GM23338 (cell line): ENCODE measurements at regions not wholly inside any gene's neighbourhood (a gene's known extent, or its start where the extent isn't known, plus 50 kb on each side); places are given as distances from the start of the nearest gene placed in this dataset.

Source experiments
- ATAC-seq: fragments of 200-7000 bp; cut with Tn5 transposase; 3 replicates; pipeline ENCODE4 v1.9.1; 2020
- DNase-seq: peaks from one replicate; pipeline ENCODE4 v3.0.0-alpha.2; 2015; ENCODE audit warnings: low spot score
- H2AFZ ChIP-seq: fragments of 200-600 bp; sonication (generic); 2 replicates; pipeline ENCODE4 v1.8.0; 2016; ENCODE audit warnings: antibody characterized with exemption, mild to moderate bottlenecking, moderate library complexity
- H3F3A ChIP-seq: fragments of 200-600 bp; sonication (generic); replicated peaks from 2 replicates; pipeline ENCODE4 v1.8.0; 2017; ENCODE audit warnings: antibody characterized with exemption, mixed run types, low read depth
- H3K27ac ChIP-seq: fragments of 200-600 bp; sonication (generic); 2 replicates; pipeline ENCODE4 v1.6.1; 2016; ENCODE audit warnings: low read depth
- H3K27me3 ChIP-seq: fragments of 200-600 bp; sonication (generic); 2 replicates; pipeline ENCODE4 v1.8.0; 2016; ENCODE audit warnings: mild to moderate bottlenecking, mixed run types, moderate library complexity; ENCODE audit not compliant: insufficient read depth
- H3K36me3 ChIP-seq: fragments of 200-600 bp; sonication (generic); 2 replicates; pipeline ENCODE4 v1.8.0; 2016; ENCODE audit warnings: mild to moderate bottlenecking; ENCODE audit not compliant: insufficient read depth
- H3K4me1 ChIP-seq: fragments of 200-600 bp; sonication (generic); 2 replicates; pipeline ENCODE4 v1.8.0; 2016; ENCODE audit warnings: mild to moderate bottlenecking, moderate library complexity; ENCODE audit not compliant: insufficient read depth
- H3K4me2 ChIP-seq: fragments of 200-600 bp; sonication (generic); 2 replicates; pipeline ENCODE4 v1.7.1; 2017; ENCODE audit warnings: mixed run types
- H3K4me3 ChIP-seq: fragments of 200-600 bp; sonication (generic); 2 replicates; pipeline ENCODE4 v1.6.1; 2016; ENCODE audit warnings: mixed run types
- H3K79me2 ChIP-seq: fragments of 200-600 bp; sonication (generic); replicated peaks from 2 replicates; pipeline ENCODE4 v1.8.0; 2017; ENCODE audit warnings: mild to moderate bottlenecking; ENCODE audit not compliant: insufficient read depth
- H3K9me2 ChIP-seq: fragments of 200-600 bp; sonication (generic); 2 replicates; pipeline ENCODE4 v1.8.0; 2017; ENCODE audit not compliant: insufficient read depth
- H4K20me1 ChIP-seq: fragments of 200-600 bp; sonication (generic); replicated peaks from 2 replicates; pipeline ENCODE4 v1.8.0; 2017; ENCODE audit warnings: mild to moderate bottlenecking; ENCODE audit not compliant: insufficient read depth
- H3K27ac Mint-ChIP-seq: 2 replicates; pipeline ENCODE4 v1.8.0; 2020; ENCODE audit warnings: inconsistent platforms, mild to moderate bottlenecking, moderate library complexity, mixed read lengths
- H3K27me3 Mint-ChIP-seq: 3 replicates; pipeline ENCODE4 v1.8.0; 2022; ENCODE audit warnings: low read depth, mild to moderate bottlenecking, moderate library complexity, mixed read lengths, inconsistent platforms; ENCODE audit not compliant: insufficient read depth, poor library complexity
- H3K36me3 Mint-ChIP-seq: 3 replicates; pipeline ENCODE4 v1.8.0; 2021; ENCODE audit warnings: low read depth, mild to moderate bottlenecking, inconsistent platforms, moderate library complexity, mixed read lengths
- H3K4me1 Mint-ChIP-seq: 3 replicates; pipeline ENCODE4 v1.8.0; 2020; ENCODE audit warnings: mild to moderate bottlenecking, inconsistent platforms, mixed read lengths
- H3K4me3 Mint-ChIP-seq: 3 replicates; pipeline ENCODE4 v1.8.0; 2021; ENCODE audit warnings: moderate library complexity, mild to moderate bottlenecking, inconsistent platforms, mixed read lengths
- H3K9me3 Mint-ChIP-seq: 3 replicates; pipeline ENCODE4 v1.8.0; 2020; ENCODE audit warnings: moderate library complexity, mild to moderate bottlenecking, inconsistent platforms, mixed read lengths
- CREB1 ChIP-seq: fragments of 250-450 bp; sonication (Bioruptor Pico); IDR thresholded peaks from 2 replicates; pipeline ENCODE4 v1.5.0; 2020; ENCODE audit warnings: low read depth, mild to moderate bottlenecking, moderate library complexity
- EZH2 ChIP-seq: fragments of 200-600 bp; sonication (generic); IDR thresholded peaks from one replicate; pipeline ENCODE4 v1.8.0; 2017; ENCODE audit warnings: antibody characterized with exemption, mild to moderate bottlenecking, low read depth; ENCODE audit not compliant: unreplicated experiment
- EZH2phosphoT487 ChIP-seq: fragments of 200-600 bp; sonication (generic); IDR thresholded peaks from one replicate; pipeline ENCODE4 v1.8.1; 2018; ENCODE audit warnings: antibody characterized with exemption; ENCODE audit not compliant: unreplicated experiment
- JUNB ChIP-seq: IDR thresholded peaks from one replicate; pipeline ENCODE4 v1.6.1; 2016; ENCODE audit warnings: antibody characterized with exemption; ENCODE audit not compliant: unreplicated experiment
- NANOG ChIP-seq: IDR thresholded peaks from 2 replicates; pipeline ENCODE4 v1.6.1; 2016; ENCODE audit warnings: antibody characterized with exemption, borderline replicate concordance
- POLR2AphosphoS5 ChIP-seq: IDR thresholded peaks from 2 replicates; pipeline ENCODE4 v1.6.1; 2016; ENCODE audit warnings: antibody characterized with exemption, low read depth
- STAT1 ChIP-seq: IDR thresholded peaks from one replicate; pipeline ENCODE4 v1.6.1; 2016; ENCODE audit warnings: antibody characterized with exemption; ENCODE audit not compliant: unreplicated experiment
- ZNF114 ChIP-seq: fragments of 250-450 bp; sonication (Bioruptor Pico); IDR thresholded peaks from 2 replicates; pipeline ENCODE4 v1.5.0; 2020; ENCODE audit warnings: mild to moderate bottlenecking, moderate library complexity
- ZNF331 ChIP-seq: fragments of 250-450 bp; sonication (Bioruptor Pico); IDR thresholded peaks from 2 replicates; pipeline ENCODE4 v1.5.0; 2020; ENCODE audit warnings: low read depth, mild to moderate bottlenecking, moderate library complexity
- TF ChIP-seq, protein P1 (sequence below): fragments of 250-450 bp; sonication (Bioruptor Pico); IDR thresholded peaks from 2 replicates; pipeline ENCODE4 v1.5.0; 2020; ENCODE audit warnings: mild to moderate bottlenecking, moderate library complexity
- TF ChIP-seq, protein P2 (sequence below), 2 experiments: fragments of 200-600 bp in 1 of 2; sonication (generic) in 1 of 2; conservative IDR thresholded peaks; 2 replicates each; pipeline versions ENCODE4 v1.5.1 to v1.6.1; 2016 to 2017; ENCODE audit warnings: antibody characterized with exemption in 2 of 2, low read depth in 2 of 2, mild to moderate bottlenecking in 2 of 2, moderate library complexity in 1 of 2
- TF ChIP-seq, protein P3 (sequence below): IDR thresholded peaks from 2 replicates; pipeline ENCODE4 v1.6.1; 2016; ENCODE audit warnings: antibody characterized with exemption
- TF ChIP-seq, protein P4 (sequence below): IDR thresholded peaks from one replicate; pipeline ENCODE4 v1.6.1; 2018; ENCODE audit warnings: antibody characterized with exemption; ENCODE audit not compliant: unreplicated experiment

DNA sequence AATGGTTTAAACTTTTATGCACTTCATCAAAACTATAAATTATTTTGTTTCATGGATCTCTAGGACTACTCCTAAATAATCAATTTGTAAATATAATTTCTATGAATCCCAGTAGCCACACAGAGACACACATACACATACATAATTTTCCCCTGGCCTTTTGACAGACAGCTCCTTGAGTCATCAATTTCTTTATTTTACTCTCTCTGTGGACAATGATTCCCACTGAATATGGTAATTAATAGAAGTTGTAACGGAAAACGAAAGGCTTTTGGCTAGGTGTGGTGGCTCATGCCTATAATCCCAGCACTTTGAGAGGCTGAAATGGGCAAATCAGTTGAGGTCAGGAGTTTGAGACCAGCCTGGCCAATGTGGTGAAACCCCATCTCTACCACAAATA is 235.1 kb downstream of the EPHA4 start:
- Histone ChIP-seq H3K4me2 (no peak overlapping the region), H3K79me2 (no peaks in the 10 kb centered on the region), H3K4me1 (no peaks in the 10 kb centered on the region), H3K27me3 (no peaks in the 10 kb centered on the region), H3K4me3 (no peak overlapping the region), H3K27ac (no peak overlapping the region), H2AFZ (no peak overlapping the region), H4K20me1 (no peaks in the 10 kb centered on the region), H3K9me2 (no peaks in the 10 kb centered on the region), H3F3A (no peaks in the 10 kb centered on the region), H3K36me3 (no peaks in the 10 kb centered on the region)
- Mint-ChIP-seq H3K36me3 (no peaks in the 10 kb centered on the region), H3K4me3 (no peak overlapping the region), H3K27ac (no peak overlapping the region), H3K27me3 (peaks cover 2% of the 10 kb centered on the region), H3K4me1 (no peaks in the 10 kb centered on the region), H3K9me3 (peaks cover 2% of the 10 kb centered on the region; the same call in 2 of the 3 replicates)
- no peak for DNase-seq
- ATAC-seq, result no peak
- TF ChIP-seq EZH2phosphoT487 (no peak), ZNF114 (CRISPR knock-in tag) (no peak), NANOG (no peak), ZNF331 (CRISPR knock-in tag) (no peak), STAT1 (no peak), CREB1 (CRISPR knock-in tag) (no peak), JUNB (no peak), EZH2 (no peak), POLR2AphosphoS5 (no peak)
- TF ChIP-seq, protein P1, sequence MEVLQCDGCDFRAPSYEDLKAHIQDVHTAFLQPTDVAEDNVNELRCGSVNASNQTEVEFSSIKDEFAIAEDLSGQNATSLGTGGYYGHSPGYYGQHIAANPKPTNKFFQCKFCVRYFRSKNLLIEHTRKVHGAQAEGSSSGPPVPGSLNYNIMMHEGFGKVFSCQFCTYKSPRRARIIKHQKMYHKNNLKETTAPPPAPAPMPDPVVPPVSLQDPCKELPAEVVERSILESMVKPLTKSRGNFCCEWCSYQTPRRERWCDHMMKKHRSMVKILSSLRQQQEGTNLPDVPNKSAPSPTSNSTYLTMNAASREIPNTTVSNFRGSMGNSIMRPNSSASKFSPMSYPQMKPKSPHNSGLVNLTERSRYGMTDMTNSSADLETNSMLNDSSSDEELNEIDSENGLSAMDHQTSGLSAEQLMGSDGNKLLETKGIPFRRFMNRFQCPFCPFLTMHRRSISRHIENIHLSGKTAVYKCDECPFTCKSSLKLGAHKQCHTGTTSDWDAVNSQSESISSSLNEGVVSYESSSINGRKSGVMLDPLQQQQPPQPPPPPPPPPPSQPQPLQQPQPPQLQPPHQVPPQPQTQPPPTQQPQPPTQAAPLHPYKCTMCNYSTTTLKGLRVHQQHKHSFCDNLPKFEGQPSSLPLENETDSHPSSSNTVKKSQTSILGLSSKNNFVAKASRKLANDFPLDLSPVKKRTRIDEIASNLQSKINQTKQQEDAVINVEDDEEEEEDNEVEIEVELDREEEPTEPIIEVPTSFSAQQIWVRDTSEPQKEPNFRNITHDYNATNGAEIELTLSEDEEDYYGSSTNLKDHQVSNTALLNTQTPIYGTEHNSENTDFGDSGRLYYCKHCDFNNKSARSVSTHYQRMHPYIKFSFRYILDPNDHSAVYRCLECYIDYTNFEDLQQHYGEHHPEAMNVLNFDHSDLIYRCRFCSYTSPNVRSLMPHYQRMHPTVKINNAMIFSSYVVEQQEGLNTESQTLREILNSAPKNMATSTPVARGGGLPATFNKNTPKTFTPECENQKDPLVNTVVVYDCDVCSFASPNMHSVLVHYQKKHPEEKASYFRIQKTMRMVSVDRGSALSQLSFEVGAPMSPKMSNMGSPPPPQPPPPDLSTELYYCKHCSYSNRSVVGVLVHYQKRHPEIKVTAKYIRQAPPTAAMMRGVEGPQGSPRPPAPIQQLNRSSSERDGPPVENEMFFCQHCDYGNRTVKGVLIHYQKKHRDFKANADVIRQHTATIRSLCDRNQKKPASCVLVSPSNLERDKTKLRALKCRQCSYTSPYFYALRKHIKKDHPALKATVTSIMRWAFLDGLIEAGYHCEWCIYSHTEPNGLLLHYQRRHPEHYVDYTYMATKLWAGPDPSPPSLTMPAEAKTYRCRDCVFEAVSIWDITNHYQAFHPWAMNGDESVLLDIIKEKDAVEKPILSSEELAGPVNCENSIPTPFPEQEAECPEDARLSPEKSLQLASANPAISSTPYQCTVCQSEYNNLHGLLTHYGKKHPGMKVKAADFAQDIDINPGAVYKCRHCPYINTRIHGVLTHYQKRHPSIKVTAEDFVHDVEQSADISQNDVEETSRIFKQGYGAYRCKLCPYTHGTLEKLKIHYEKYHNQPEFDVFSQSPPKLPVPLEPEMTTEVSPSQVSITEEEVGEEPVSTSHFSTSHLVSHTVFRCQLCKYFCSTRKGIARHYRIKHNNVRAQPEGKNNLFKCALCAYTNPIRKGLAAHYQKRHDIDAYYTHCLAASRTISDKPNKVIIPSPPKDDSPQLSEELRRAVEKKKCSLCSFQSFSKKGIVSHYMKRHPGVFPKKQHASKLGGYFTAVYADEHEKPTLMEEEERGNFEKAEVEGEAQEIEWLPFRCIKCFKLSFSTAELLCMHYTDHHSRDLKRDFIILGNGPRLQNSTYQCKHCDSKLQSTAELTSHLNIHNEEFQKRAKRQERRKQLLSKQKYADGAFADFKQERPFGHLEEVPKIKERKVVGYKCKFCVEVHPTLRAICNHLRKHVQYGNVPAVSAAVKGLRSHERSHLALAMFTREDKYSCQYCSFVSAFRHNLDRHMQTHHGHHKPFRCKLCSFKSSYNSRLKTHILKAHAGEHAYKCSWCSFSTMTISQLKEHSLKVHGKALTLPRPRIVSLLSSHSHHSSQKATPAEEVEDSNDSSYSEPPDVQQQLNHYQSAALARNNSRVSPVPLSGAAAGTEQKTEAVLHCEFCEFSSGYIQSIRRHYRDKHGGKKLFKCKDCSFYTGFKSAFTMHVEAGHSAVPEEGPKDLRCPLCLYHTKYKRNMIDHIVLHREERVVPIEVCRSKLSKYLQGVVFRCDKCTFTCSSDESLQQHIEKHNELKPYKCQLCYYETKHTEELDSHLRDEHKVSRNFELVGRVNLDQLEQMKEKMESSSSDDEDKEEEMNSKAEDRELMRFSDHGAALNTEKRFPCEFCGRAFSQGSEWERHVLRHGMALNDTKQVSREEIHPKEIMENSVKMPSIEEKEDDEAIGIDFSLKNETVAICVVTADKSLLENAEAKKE (CRISPR knock-in tag), result no peak
- TF ChIP-seq, protein P2, sequence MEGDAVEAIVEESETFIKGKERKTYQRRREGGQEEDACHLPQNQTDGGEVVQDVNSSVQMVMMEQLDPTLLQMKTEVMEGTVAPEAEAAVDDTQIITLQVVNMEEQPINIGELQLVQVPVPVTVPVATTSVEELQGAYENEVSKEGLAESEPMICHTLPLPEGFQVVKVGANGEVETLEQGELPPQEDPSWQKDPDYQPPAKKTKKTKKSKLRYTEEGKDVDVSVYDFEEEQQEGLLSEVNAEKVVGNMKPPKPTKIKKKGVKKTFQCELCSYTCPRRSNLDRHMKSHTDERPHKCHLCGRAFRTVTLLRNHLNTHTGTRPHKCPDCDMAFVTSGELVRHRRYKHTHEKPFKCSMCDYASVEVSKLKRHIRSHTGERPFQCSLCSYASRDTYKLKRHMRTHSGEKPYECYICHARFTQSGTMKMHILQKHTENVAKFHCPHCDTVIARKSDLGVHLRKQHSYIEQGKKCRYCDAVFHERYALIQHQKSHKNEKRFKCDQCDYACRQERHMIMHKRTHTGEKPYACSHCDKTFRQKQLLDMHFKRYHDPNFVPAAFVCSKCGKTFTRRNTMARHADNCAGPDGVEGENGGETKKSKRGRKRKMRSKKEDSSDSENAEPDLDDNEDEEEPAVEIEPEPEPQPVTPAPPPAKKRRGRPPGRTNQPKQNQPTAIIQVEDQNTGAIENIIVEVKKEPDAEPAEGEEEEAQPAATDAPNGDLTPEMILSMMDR (conservative IDR thresholded peaks at IDR 0.05; ENCODE audit: low read depth in 2 of 2), result no peak
- TF ChIP-seq, protein P3, sequence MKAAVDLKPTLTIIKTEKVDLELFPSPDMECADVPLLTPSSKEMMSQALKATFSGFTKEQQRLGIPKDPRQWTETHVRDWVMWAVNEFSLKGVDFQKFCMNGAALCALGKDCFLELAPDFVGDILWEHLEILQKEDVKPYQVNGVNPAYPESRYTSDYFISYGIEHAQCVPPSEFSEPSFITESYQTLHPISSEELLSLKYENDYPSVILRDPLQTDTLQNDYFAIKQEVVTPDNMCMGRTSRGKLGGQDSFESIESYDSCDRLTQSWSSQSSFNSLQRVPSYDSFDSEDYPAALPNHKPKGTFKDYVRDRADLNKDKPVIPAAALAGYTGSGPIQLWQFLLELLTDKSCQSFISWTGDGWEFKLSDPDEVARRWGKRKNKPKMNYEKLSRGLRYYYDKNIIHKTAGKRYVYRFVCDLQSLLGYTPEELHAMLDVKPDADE, result no peak
- TF ChIP-seq, protein P4, sequence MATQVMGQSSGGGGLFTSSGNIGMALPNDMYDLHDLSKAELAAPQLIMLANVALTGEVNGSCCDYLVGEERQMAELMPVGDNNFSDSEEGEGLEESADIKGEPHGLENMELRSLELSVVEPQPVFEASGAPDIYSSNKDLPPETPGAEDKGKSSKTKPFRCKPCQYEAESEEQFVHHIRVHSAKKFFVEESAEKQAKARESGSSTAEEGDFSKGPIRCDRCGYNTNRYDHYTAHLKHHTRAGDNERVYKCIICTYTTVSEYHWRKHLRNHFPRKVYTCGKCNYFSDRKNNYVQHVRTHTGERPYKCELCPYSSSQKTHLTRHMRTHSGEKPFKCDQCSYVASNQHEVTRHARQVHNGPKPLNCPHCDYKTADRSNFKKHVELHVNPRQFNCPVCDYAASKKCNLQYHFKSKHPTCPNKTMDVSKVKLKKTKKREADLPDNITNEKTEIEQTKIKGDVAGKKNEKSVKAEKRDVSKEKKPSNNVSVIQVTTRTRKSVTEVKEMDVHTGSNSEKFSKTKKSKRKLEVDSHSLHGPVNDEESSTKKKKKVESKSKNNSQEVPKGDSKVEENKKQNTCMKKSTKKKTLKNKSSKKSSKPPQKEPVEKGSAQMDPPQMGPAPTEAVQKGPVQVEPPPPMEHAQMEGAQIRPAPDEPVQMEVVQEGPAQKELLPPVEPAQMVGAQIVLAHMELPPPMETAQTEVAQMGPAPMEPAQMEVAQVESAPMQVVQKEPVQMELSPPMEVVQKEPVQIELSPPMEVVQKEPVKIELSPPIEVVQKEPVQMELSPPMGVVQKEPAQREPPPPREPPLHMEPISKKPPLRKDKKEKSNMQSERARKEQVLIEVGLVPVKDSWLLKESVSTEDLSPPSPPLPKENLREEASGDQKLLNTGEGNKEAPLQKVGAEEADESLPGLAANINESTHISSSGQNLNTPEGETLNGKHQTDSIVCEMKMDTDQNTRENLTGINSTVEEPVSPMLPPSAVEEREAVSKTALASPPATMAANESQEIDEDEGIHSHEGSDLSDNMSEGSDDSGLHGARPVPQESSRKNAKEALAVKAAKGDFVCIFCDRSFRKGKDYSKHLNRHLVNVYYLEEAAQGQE, result no peak
